SK-N-SH treated with all-trans-retinoic acid at 6 μM for 48 hours (cell line): ENCODE measurements at regions not wholly inside any gene's neighbourhood (a gene's known extent, or its start where the extent isn't known, plus 50 kb on each side); places are given as distances from the start of the nearest gene placed in this dataset.
"Not testable (repeated sequence)": the region's sequence is repeated elsewhere in the genome, so short reads cannot be mapped to it uniquely, and the experiment has no call there.

Experiments
- ARNTL ChIP-seq: fragments of 450-650 bp; formaldehyde crosslinking; IDR thresholded peaks from 2 replicates; pipeline ENCODE4 v1.5.0; 2020; ENCODE audit warnings: low read depth, mild to moderate bottlenecking, moderate library complexity, borderline replicate concordance
- BACH2 ChIP-seq: fragments of 250-450 bp; sonication (Bioruptor Pico); IDR thresholded peaks from 2 replicates; pipeline ENCODE4 v1.9.0; 2021; ENCODE audit warnings: mild to moderate bottlenecking, borderline replicate concordance
- CREB5 ChIP-seq: fragments of 250-450 bp; sonication (Bioruptor Pico); IDR thresholded peaks from 2 replicates; pipeline ENCODE4 v1.5.1; 2020; ENCODE audit warnings: low read depth, mild to moderate bottlenecking, moderate library complexity
- GLIS3 ChIP-seq: fragments of 250-450 bp; sonication (Bioruptor Pico); IDR thresholded peaks from 2 replicates; pipeline ENCODE4 v1.5.0; 2020; ENCODE audit warnings: mild to moderate bottlenecking, moderate library complexity
- ISL1 ChIP-seq: fragments of 250-450 bp; sonication (Bioruptor Pico); IDR thresholded peaks from 2 replicates; pipeline ENCODE4 v2.1.2; 2022; ENCODE audit warnings: mild to moderate bottlenecking, moderate library complexity
- PATZ1 ChIP-seq: fragments of 250-450 bp; sonication (Bioruptor Pico); IDR thresholded peaks from 2 replicates; pipeline ENCODE4 v1.8.0; 2020; ENCODE audit warnings: mild to moderate bottlenecking, moderate library complexity, borderline replicate concordance
- RARB ChIP-seq: fragments of 250-450 bp; sonication (Bioruptor Pico); IDR thresholded peaks from 2 replicates; pipeline ENCODE4 v1.8.0; 2021; ENCODE audit warnings: mild to moderate bottlenecking, moderate library complexity
- SNAI2 ChIP-seq: fragments of 250-450 bp; sonication (Bioruptor Pico); IDR thresholded peaks from 2 replicates; pipeline ENCODE4 v1.5.0; 2020; ENCODE audit warnings: mild to moderate bottlenecking, moderate library complexity
- TCF4 ChIP-seq: fragments of 250-450 bp; sonication (Bioruptor Pico); IDR thresholded peaks from 2 replicates; pipeline ENCODE4 v1.8.0; 2021; ENCODE audit warnings: mild to moderate bottlenecking, moderate library complexity, borderline replicate concordance
- ZFP3 ChIP-seq: fragments of 250-450 bp; sonication (Bioruptor Pico); IDR thresholded peaks from 2 replicates; pipeline ENCODE4 v1.5.0; 2020; ENCODE audit warnings: mild to moderate bottlenecking, moderate library complexity
- ZFP30 ChIP-seq: fragments of 450-650 bp; formaldehyde crosslinking; IDR thresholded peaks from 2 replicates; pipeline ENCODE4 v1.5.0; 2022; ENCODE audit warnings: mild to moderate bottlenecking, moderate library complexity
- ZNF565 ChIP-seq: fragments of 450-650 bp; formaldehyde crosslinking; conservative IDR thresholded peaks from 2 replicates; pipeline ENCODE4 v1.5.0; 2020; ENCODE audit warnings: low read depth, mild to moderate bottlenecking, moderate library complexity

DNA sequence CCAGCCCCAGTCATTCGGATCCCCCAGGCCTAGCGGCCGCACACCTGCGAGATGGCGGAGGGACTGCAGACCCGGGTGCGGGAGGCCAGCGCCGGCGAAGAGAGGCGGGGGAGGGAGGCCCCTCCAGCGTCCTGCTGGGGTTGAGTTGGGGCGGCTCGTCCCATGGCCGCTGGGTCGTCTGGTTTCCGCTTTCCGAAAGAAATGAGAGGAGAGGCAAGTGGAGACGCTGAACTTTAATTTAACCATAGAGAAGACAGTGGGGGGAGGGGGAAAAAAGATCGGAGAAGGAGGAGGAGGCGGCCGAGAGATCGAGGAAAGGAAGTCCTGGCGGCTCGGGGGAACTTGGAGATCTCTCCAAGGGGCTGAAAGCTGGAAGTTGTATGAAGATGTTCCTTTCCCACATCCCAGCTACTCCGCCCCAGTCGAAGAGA lies 967.7 kb upstream of the DEFB115 start:
- not testable (repeated sequence) for TF ChIP-seq BACH2 (CRISPR knock-in tag); ZNF565 (CRISPR knock-in tag); GLIS3 (CRISPR knock-in tag); SNAI2 (CRISPR knock-in tag); TCF4 (CRISPR knock-in tag); RARB (CRISPR knock-in tag); ARNTL (CRISPR knock-in tag); PATZ1 (CRISPR knock-in tag); ZFP30; ISL1 (CRISPR knock-in tag); CREB5 (CRISPR knock-in tag); ZFP3 (CRISPR knock-in tag)
